Common myeloid progenitor, CD34-positive (primary cell): ENCODE measurements at regions not wholly inside any gene's neighbourhood (a gene's known extent, or its start where the extent isn't known, plus 50 kb on each side); places are given as distances from the start of the nearest gene placed in this dataset.

ENCODE experiments used
- CTCF ChIA-PET: fragments of 350-600 bp; sonication (Branson Sonifier 250); formaldehyde crosslinking; loops from one replicate; lab custom pipeline; 2021; ENCODE audit warnings: antibody characterized with exemption; lab: Charles Lee
- POLR2A ChIA-PET: fragments of 350-600 bp; sonication (Branson Sonifier 250); formaldehyde crosslinking; loops from one replicate; lab custom pipeline; 2021; ENCODE audit warnings: antibody characterized with exemption; lab: Charles Lee
- DNase-seq, 3 donors: peaks; one replicate each; pipeline versions ENCODE4 v3.0.0 to v3.0.0-alpha.2; 2013
- H3K27ac ChIP-seq, 2 experiments: 1 replicate in 1 of 2; 2 replicates in 1 of 2; pipeline ENCODE4 v1.7.0; 2013; ENCODE audit warnings: inconsistent platforms in 2 of 2, low read length in 2 of 2, mild to moderate bottlenecking in 2 of 2, low read depth in 1 of 2, moderate library complexity in 1 of 2; ENCODE audit not compliant: severe bottlenecking in 2 of 2, insufficient read depth in 1 of 2, poor library complexity in 1 of 2
- H3K27me3 ChIP-seq, 5 experiments: replicated peaks in 2 of 5; 1 replicate in 3 of 5; 2 replicates in 2 of 5; pipeline versions ENCODE4 v1.6.1 to v1.7.0; 2013; ENCODE audit warnings: low read length in 4 of 5, mild to moderate bottlenecking in 2 of 5, moderate library complexity in 2 of 5, inconsistent platforms in 1 of 5; ENCODE audit not compliant: insufficient read depth in 5 of 5, control insufficient read depth in 4 of 5
- H3K36me3 ChIP-seq, 4 experiments: 1 replicate in 2 of 4; 2 replicates in 2 of 4; pipeline versions ENCODE4 v1.6.1 to v1.7.0; 2013; ENCODE audit warnings: low read length in 3 of 4, control low read depth in 1 of 4, mild to moderate bottlenecking in 1 of 4; ENCODE audit not compliant: control insufficient read depth in 4 of 4, insufficient read depth in 4 of 4
- H3K4me1 ChIP-seq, 4 experiments: 1 replicate in 3 of 4; 2 replicates in 1 of 4; pipeline versions ENCODE4 v1.6.1 to v1.7.1; 2013; ENCODE audit warnings: low read length in 3 of 4, mild to moderate bottlenecking in 3 of 4, control low read depth in 1 of 4, inconsistent platforms in 1 of 4, moderate library complexity in 1 of 4; ENCODE audit not compliant: control insufficient read depth in 4 of 4, insufficient read depth in 4 of 4; ENCODE audit errors: control extremely low read depth in 1 of 4
- H3K4me3 ChIP-seq, 7 experiments: 1 replicate in 4 of 7; 2 replicates in 3 of 7; pipeline versions ENCODE4 v1.5.1 to v1.7.0; 2013; ENCODE audit warnings: mild to moderate bottlenecking in 7 of 7, low read length in 6 of 7, moderate library complexity in 6 of 7, inconsistent platforms in 2 of 7, low read depth in 2 of 7, control low read depth in 1 of 7; ENCODE audit not compliant: insufficient read depth in 4 of 7, control insufficient read depth in 1 of 7; ENCODE audit errors: extremely low read depth in 1 of 7
- H3K9me3 ChIP-seq, 5 experiments: 1 replicate in 4 of 5; 2 replicates in 1 of 5; pipeline versions ENCODE4 v1.6.1 to v1.7.1; 2013; ENCODE audit warnings: low read length in 4 of 5, mild to moderate bottlenecking in 2 of 5, inconsistent platforms in 1 of 5, low read depth in 1 of 5, moderate library complexity in 1 of 5; ENCODE audit not compliant: control insufficient read depth in 4 of 5, insufficient read depth in 2 of 5; ENCODE audit errors: control extremely low read depth in 1 of 5
- WGBS: methylation state at CpG from one replicate; pipeline ENCODE4 v1.1.5; 2013; ENCODE audit not compliant: insufficient coverage; 5-methylcytosine and 5-hydroxymethylcytosine counted together

GRCh38 chr5:42228279-42228678 is 195.0 kb upstream of the GHR start:
- ChIA-PET POLR2A (no interaction called here), CTCF (interaction anchor here (1.1 kb wide), 1 partner anchor 8 kb away, joined by 4 read pairs; no protein-coding TSS in a partner anchor)
- Histone ChIP-seq H3K27me3 (no peaks in the 10 kb centered on the region), H3K36me3 (no peaks in the 10 kb centered on the region), H3K4me3 (no peak overlapping the region), H3K9me3 (no peaks in the 10 kb centered on the region), H3K4me1 (no peaks in the 10 kb centered on the region), H3K27ac (no peak overlapping the region)
- DNase-seq, result no peak
- no CpG with 5 or more reads among the region's 1 CpG for WGBS

GRCh38 chr5:42230839-42231238 is 192.4 kb upstream of the GHR start:
- DNase-seq, result no peak
- CTCF ChIA-PET, result no interaction called here
- 55% methylated on average over 4 of the region's 4 CpGs for WGBS
- Histone ChIP-seq H3K4me3 (no peak overlapping the region), H3K36me3 (no peaks in the 10 kb centered on the region), H3K27ac (no peak overlapping the region), H3K9me3 (no peaks in the 10 kb centered on the region), H3K4me1 (no peaks in the 10 kb centered on the region), H3K27me3 (no peaks in the 10 kb centered on the region)
- POLR2A ChIA-PET, result no interaction called here

- Histone ChIP-seq H3K9me3 (no peaks in the 10 kb centered on the region), H3K27me3 (no peaks in the 10 kb centered on the region), H3K36me3 (no peaks in the 10 kb centered on the region), H3K27ac (no peak overlapping the region), H3K4me1 (no peaks in the 10 kb centered on the region), H3K4me3 (no peak overlapping the region)
- POLR2A ChIA-PET, result no interaction called here
- no peak for DNase-seq
- CTCF ChIA-PET, result no interaction called here
Measured at GRCh38 chr5:42235241-42235640, 188.0 kb upstream of the GHR start.

GRCh38 chr5:42235837-42236236 is 187.4 kb upstream of the GHR start:
- ChIA-PET CTCF (no interaction called here), POLR2A (no interaction called here)
- WGBS, result 100% methylated on average over 3 of the region's 3 CpGs
- Histone ChIP-seq H3K9me3 (no peaks in the 10 kb centered on the region), H3K4me1 (no peaks in the 10 kb centered on the region), H3K27ac (no peak overlapping the region), H3K4me3 (no peak overlapping the region), H3K27me3 (no peaks in the 10 kb centered on the region), H3K36me3 (no peaks in the 10 kb centered on the region)
- DNase-seq, result no peak

- H3K9me3 ChIP-seq, result no peaks in the 10 kb centered on the region
- no peak overlapping the region for H3K4me3 ChIP-seq
- ChIA-PET POLR2A (no interaction called here), CTCF (no interaction called here)
- no peak overlapping the region for H3K27ac ChIP-seq
- H3K36me3 ChIP-seq, result no peaks in the 10 kb centered on the region
- no CpG with 5 or more reads among the region's 2 CpGs for WGBS
- no peak for DNase-seq
- no peaks in the 10 kb centered on the region for H3K27me3 ChIP-seq
- H3K4me1 ChIP-seq, result no peaks in the 10 kb centered on the region
Measured at GRCh38 chr5:42241636-42242035, 181.6 kb upstream of the GHR start.

GRCh38 chr5:42242210-42242609 is 181.0 kb upstream of the GHR start:
- H3K36me3 ChIP-seq, result no peaks in the 10 kb centered on the region
- POLR2A ChIA-PET, result no interaction called here
- DNase-seq, result no peak
- WGBS, result no CpG with 5 or more reads among the region's 1 CpG
- no peak overlapping the region for H3K27ac ChIP-seq
- no peak overlapping the region for H3K4me3 ChIP-seq
- no peaks in the 10 kb centered on the region for H3K27me3 ChIP-seq
- CTCF ChIA-PET, result no interaction called here
- no peaks in the 10 kb centered on the region for H3K9me3 ChIP-seq
- H3K4me1 ChIP-seq, result no peaks in the 10 kb centered on the region

GRCh38 chr5:42242881-42243485 is 180.3 kb upstream of the GHR start:
- no peaks in the 10 kb centered on the region for H3K9me3 ChIP-seq
- no peaks in the 10 kb centered on the region for H3K27me3 ChIP-seq
- 86% methylated on average over 1 of the region's 5 CpGs for WGBS
- no peak for DNase-seq
- no peak overlapping the region for H3K4me3 ChIP-seq
- no peaks in the 10 kb centered on the region for H3K4me1 ChIP-seq
- H3K27ac ChIP-seq, result no peak overlapping the region
- POLR2A ChIA-PET, result no interaction called here
- no peaks in the 10 kb centered on the region for H3K36me3 ChIP-seq
- CTCF ChIA-PET, result no interaction called here
